ENCODE measurements at regions not wholly inside any gene's neighbourhood (a gene's known extent, or its start where the extent isn't known, plus 50 kb on each side); places are given as distances from the start of the nearest gene placed in this dataset.

- TF ChIP-seq REST (IDR thresholded peaks at IDR 0.05; ENCODE audit: insufficient read depth in 1 of 2, low read depth in 2 of 2, low read length in 2 of 2): no peak
- TF ChIP-seq POLR2AphosphoS5 (IDR thresholded peaks at IDR 0.05; ENCODE audit: low read depth, low read length): no peak
These were observed 461.2 kb upstream of the VSTM2A start for GRCh38 chr7:54080971-54081370.

Measured in PFSK-1 (cell line).